ENCODE measurements at regions not wholly inside any gene's neighbourhood (a gene's known extent, or its start where the extent isn't known, plus 50 kb on each side); places are given as distances from the start of the nearest gene placed in this dataset.

GRCh38 chr6:48550603-48551002 lies 439.6 kb upstream of the PTCHD4 start:
- Histone ChIP-seq H3K36me3 (ENCODE audit: low read depth) (no peaks in the 10 kb centered on the region), H3K79me2 (ENCODE audit: low read depth) (no peaks in the 10 kb centered on the region), H3K27ac (no peak overlapping the region), H2AFZ (no peak overlapping the region), H3K9me3 (ENCODE audit: insufficient read depth, low read depth) (no peaks in the 10 kb centered on the region), H3K4me3 (no peak overlapping the region), H3K4me2 (no peak overlapping the region), H3F3A (ENCODE audit: insufficient read depth, low read depth) (no peaks in the 10 kb centered on the region), H3K27me3 (ENCODE audit: insufficient read depth, low read depth) (no peaks in the 10 kb centered on the region), H3K4me1 (replicated peaks; ENCODE audit: insufficient read depth) (no peaks in the 10 kb centered on the region), H4K20me1 (ENCODE audit: insufficient read depth) (no peaks in the 10 kb centered on the region), H3K9me2 (ENCODE audit: insufficient read depth) (no peaks in the 10 kb centered on the region)
- DNase-seq = no peak
- no TSS peak for BruUV-seq (replicated peaks)
- no peak for TF ChIP-seq EZH2 (IDR thresholded peaks at IDR 0.05; ENCODE audit: low read depth)
- intact Hi-C loops (cut with micrococcal nuclease; ENCODE audit: unreplicated experiment) = no loop called here
- POLR2A ChIA-PET (ENCODE audit: unreplicated experiment) = no interaction called here
- CTCF ChIA-PET = no interaction called here

GRCh38 chr6:48542191-48542590 lies 431.2 kb upstream of the PTCHD4 start:
- DNase-seq = no peak
- H3K4me1 ChIP-seq (replicated peaks; ENCODE audit: insufficient read depth) = peaks cover 16% of the 10 kb centered on the region; the same call in 1 of the 2 replicates
- no peaks in the 10 kb centered on the region for H3K36me3 ChIP-seq (ENCODE audit: low read depth)
- TF ChIP-seq, protein P1, sequence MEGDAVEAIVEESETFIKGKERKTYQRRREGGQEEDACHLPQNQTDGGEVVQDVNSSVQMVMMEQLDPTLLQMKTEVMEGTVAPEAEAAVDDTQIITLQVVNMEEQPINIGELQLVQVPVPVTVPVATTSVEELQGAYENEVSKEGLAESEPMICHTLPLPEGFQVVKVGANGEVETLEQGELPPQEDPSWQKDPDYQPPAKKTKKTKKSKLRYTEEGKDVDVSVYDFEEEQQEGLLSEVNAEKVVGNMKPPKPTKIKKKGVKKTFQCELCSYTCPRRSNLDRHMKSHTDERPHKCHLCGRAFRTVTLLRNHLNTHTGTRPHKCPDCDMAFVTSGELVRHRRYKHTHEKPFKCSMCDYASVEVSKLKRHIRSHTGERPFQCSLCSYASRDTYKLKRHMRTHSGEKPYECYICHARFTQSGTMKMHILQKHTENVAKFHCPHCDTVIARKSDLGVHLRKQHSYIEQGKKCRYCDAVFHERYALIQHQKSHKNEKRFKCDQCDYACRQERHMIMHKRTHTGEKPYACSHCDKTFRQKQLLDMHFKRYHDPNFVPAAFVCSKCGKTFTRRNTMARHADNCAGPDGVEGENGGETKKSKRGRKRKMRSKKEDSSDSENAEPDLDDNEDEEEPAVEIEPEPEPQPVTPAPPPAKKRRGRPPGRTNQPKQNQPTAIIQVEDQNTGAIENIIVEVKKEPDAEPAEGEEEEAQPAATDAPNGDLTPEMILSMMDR (conservative IDR thresholded peaks at IDR 0.05) = no peak
- TF ChIP-seq EZH2 (IDR thresholded peaks at IDR 0.05; ENCODE audit: low read depth) = no peak
- H3K9me2 ChIP-seq (ENCODE audit: insufficient read depth) = no peaks in the 10 kb centered on the region
- no peaks in the 10 kb centered on the region for H3K27me3 ChIP-seq (ENCODE audit: insufficient read depth, low read depth)
- H3K4me3 ChIP-seq = no peak overlapping the region
- H3K9me3 ChIP-seq (ENCODE audit: insufficient read depth, low read depth) = no peaks in the 10 kb centered on the region
- H3K27ac ChIP-seq = no peak overlapping the region
- CTCF ChIA-PET = no interaction called here
- no peaks in the 10 kb centered on the region for H4K20me1 ChIP-seq (ENCODE audit: insufficient read depth)
- H2AFZ ChIP-seq = no peak overlapping the region
- intact Hi-C loops (cut with micrococcal nuclease; ENCODE audit: unreplicated experiment) = no loop called here
- BruUV-seq (replicated peaks) = no TSS peak
- 0 out of 2 replicates have a peak overlapping the region, but pooled peaks have one; percentile 21 for H3K4me2 ChIP-seq
- H3F3A ChIP-seq (ENCODE audit: insufficient read depth, low read depth) = no peaks in the 10 kb centered on the region; the same call in 1 of the 2 replicates
- POLR2A ChIA-PET (ENCODE audit: unreplicated experiment) = interaction anchor here (0.6 to 0.7 kb wide), 2 partner anchors 16 to 286 kb away, joined by 6 to 8 read pairs; no protein-coding TSS in a partner anchor
- H3K79me2 ChIP-seq (ENCODE audit: low read depth) = no peaks in the 10 kb centered on the region

DNA sequence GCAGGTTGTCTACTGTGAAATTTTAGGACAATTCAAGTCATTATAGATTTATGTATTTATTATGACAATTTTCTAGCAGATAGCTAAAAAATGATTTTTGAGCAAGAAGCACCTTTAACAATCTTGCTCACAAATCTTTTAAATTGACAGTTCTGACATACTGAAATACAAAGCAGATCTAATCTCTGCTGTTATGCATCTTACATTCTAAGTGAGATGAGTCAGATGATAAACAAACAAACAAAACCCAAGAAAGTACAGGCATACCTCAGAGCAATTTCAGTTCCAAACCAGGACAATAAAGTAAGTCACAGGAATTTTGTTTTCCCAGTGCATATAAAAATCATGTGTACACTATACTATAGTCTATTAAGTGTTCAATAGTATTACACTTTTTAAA lies 430.7 kb upstream of the PTCHD4 start:
- TF ChIP-seq EZH2 (IDR thresholded peaks at IDR 0.05; ENCODE audit: low read depth) = no peak
- TF ChIP-seq, protein P1 (conservative IDR thresholded peaks at IDR 0.05) = no peak
- Histone ChIP-seq H3K27me3 (ENCODE audit: insufficient read depth, low read depth) (no peaks in the 10 kb centered on the region), H2AFZ (no peak overlapping the region), H4K20me1 (ENCODE audit: insufficient read depth) (no peaks in the 10 kb centered on the region), H3K4me1 (replicated peaks; ENCODE audit: insufficient read depth) (peaks cover 16% of the 10 kb centered on the region; the same call in 1 of the 2 replicates), H3K27ac (no peak overlapping the region), H3K4me2 (0 out of 2 replicates have a peak overlapping the region, but pooled peaks have one; percentile 21), H3F3A (ENCODE audit: insufficient read depth, low read depth) (no peaks in the 10 kb centered on the region; the same call in 1 of the 2 replicates), H3K79me2 (ENCODE audit: low read depth) (no peaks in the 10 kb centered on the region), H3K9me2 (ENCODE audit: insufficient read depth) (no peaks in the 10 kb centered on the region), H3K4me3 (no peak overlapping the region), H3K36me3 (ENCODE audit: low read depth) (no peaks in the 10 kb centered on the region), H3K9me3 (ENCODE audit: insufficient read depth, low read depth) (no peaks in the 10 kb centered on the region)
- no TSS peak for BruUV-seq (replicated peaks)
- intact Hi-C loops (cut with micrococcal nuclease; ENCODE audit: unreplicated experiment) = no loop called here
- POLR2A ChIA-PET (ENCODE audit: unreplicated experiment) = interaction anchor here (0.7 kb wide), 1 partner anchor 17 kb away, joined by 8 read pairs; no protein-coding TSS in a partner anchor
- DNase-seq = peak in 1 of 2 experiments; percentile 80
- CTCF ChIA-PET = no interaction called here

Data from PC-9 (cell line).